ENCODE measurements at regions not wholly inside any gene's neighbourhood (a gene's known extent, or its start where the extent isn't known, plus 50 kb on each side); places are given as distances from the start of the nearest gene placed in this dataset.

DNA sequence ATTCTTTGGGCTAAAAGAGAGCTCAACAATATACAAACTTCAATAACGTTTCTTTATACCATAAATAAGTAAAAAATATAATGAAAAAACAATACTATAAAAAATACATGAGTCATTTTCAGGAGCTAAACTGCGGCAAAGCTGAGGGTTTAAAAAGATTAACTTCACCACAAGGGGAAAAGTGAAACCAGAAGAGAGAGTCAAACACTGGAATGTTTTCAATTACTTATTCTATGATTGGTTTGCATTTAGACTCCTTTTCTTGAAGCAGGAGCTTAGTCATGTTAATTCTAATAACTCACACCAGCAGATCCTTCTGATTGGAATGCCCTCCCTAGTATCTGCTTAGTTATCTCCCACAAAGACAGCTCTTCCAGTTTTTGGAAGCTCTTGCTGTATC is 627.3 kb downstream of the UTRN start:
- no peaks in the 10 kb centered on the region for H4K20me1 ChIP-seq (ENCODE audit: insufficient read depth)
- H3K4me2 ChIP-seq: no peak overlapping the region
- H3K36me3 ChIP-seq (ENCODE audit: insufficient read depth): no peaks in the 10 kb centered on the region
- no peaks in the 10 kb centered on the region for H3K79me2 ChIP-seq (ENCODE audit: insufficient read depth, low read depth)
- TF ChIP-seq, protein P1, sequence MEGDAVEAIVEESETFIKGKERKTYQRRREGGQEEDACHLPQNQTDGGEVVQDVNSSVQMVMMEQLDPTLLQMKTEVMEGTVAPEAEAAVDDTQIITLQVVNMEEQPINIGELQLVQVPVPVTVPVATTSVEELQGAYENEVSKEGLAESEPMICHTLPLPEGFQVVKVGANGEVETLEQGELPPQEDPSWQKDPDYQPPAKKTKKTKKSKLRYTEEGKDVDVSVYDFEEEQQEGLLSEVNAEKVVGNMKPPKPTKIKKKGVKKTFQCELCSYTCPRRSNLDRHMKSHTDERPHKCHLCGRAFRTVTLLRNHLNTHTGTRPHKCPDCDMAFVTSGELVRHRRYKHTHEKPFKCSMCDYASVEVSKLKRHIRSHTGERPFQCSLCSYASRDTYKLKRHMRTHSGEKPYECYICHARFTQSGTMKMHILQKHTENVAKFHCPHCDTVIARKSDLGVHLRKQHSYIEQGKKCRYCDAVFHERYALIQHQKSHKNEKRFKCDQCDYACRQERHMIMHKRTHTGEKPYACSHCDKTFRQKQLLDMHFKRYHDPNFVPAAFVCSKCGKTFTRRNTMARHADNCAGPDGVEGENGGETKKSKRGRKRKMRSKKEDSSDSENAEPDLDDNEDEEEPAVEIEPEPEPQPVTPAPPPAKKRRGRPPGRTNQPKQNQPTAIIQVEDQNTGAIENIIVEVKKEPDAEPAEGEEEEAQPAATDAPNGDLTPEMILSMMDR (conservative IDR thresholded peaks at IDR 0.05; ENCODE audit: low read depth, low read length): no peak
- H3K27ac ChIP-seq: no peak overlapping the region
- H3K27me3 ChIP-seq (ENCODE audit: insufficient read depth, low read depth): no peaks in the 10 kb centered on the region
- no peak overlapping the region for H3K9ac ChIP-seq
- peaks cover 8% of the 10 kb centered on the region for H3K4me1 ChIP-seq (ENCODE audit: low read depth, poor library complexity, severe bottlenecking)
- no peak overlapping the region for H2AFZ ChIP-seq (ENCODE audit: low read depth)
- no peak overlapping the region for H3K4me3 ChIP-seq (IDR thresholded peaks at IDR 0.05; ENCODE audit: insufficient read depth, low read depth, low read length)

DNA sequence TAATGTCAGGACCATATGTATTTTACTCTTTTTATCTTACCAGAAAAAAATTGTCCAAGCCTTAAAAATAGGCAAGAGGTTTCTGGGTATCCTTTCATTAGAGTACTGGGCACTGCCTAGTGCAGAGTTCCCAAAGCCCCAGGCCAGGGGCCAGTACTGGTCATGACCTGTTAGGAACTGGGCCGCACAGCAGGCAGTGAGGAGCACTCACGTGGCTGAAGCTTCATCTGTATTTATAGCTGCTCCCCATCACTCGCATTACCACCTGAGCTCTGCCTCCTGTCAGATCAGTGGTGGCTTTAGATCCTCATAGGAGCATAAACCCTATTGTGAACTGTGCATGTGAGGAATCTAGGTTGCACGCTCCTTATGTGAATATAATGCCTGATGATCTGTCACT is 632.9 kb downstream of the UTRN start:
- H3K79me2 ChIP-seq (ENCODE audit: insufficient read depth, low read depth): no peaks in the 10 kb centered on the region
- TF ChIP-seq, protein P1 (conservative IDR thresholded peaks at IDR 0.05; ENCODE audit: low read depth, low read length): no peak
- no peaks in the 10 kb centered on the region for H3K4me1 ChIP-seq (ENCODE audit: low read depth, poor library complexity, severe bottlenecking)
- H3K4me3 ChIP-seq (IDR thresholded peaks at IDR 0.05; ENCODE audit: insufficient read depth, low read depth, low read length): no peak overlapping the region
- no peak overlapping the region for H2AFZ ChIP-seq (ENCODE audit: low read depth)
- no peaks in the 10 kb centered on the region for H4K20me1 ChIP-seq (ENCODE audit: insufficient read depth)
- no peaks in the 10 kb centered on the region for H3K27me3 ChIP-seq (ENCODE audit: insufficient read depth, low read depth)
- no peak overlapping the region for H3K27ac ChIP-seq
- no peak overlapping the region for H3K4me2 ChIP-seq
- H3K9ac ChIP-seq: no peak overlapping the region
- H3K36me3 ChIP-seq (ENCODE audit: insufficient read depth): no peaks in the 10 kb centered on the region

DNA sequence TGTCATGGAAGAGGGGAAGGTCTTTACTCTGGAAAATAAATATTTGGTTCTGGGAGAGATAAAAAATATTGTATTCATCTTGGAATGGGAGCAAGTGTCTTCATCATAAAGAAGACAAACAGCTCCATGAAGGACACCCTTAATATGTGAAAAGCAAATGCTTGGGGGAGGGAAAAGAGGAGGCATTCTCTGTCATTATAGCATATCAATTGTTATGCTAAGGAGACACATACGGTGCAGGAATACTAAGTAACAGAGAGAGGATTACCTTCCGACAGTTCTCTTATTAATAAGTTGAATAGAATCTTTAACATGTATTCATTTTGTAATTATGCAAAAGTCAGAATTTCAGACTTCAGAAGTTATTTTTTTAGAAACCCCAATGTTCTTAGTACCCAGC is 634.4 kb downstream of the UTRN start:
- TF ChIP-seq, protein P1 (conservative IDR thresholded peaks at IDR 0.05; ENCODE audit: low read depth, low read length): no peak
- no peak overlapping the region for H2AFZ ChIP-seq (ENCODE audit: low read depth)
- no peaks in the 10 kb centered on the region for H3K79me2 ChIP-seq (ENCODE audit: insufficient read depth, low read depth)
- no peak overlapping the region for H3K4me3 ChIP-seq (IDR thresholded peaks at IDR 0.05; ENCODE audit: insufficient read depth, low read depth, low read length)
- no peaks in the 10 kb centered on the region for H3K36me3 ChIP-seq (ENCODE audit: insufficient read depth)
- H3K27ac ChIP-seq: no peak overlapping the region
- no peaks in the 10 kb centered on the region for H3K4me1 ChIP-seq (ENCODE audit: low read depth, poor library complexity, severe bottlenecking)
- no peak overlapping the region for H3K9ac ChIP-seq
- no peak overlapping the region for H3K4me2 ChIP-seq
- H3K27me3 ChIP-seq (ENCODE audit: insufficient read depth, low read depth): no peaks in the 10 kb centered on the region
- H4K20me1 ChIP-seq (ENCODE audit: insufficient read depth): no peaks in the 10 kb centered on the region

DNA sequence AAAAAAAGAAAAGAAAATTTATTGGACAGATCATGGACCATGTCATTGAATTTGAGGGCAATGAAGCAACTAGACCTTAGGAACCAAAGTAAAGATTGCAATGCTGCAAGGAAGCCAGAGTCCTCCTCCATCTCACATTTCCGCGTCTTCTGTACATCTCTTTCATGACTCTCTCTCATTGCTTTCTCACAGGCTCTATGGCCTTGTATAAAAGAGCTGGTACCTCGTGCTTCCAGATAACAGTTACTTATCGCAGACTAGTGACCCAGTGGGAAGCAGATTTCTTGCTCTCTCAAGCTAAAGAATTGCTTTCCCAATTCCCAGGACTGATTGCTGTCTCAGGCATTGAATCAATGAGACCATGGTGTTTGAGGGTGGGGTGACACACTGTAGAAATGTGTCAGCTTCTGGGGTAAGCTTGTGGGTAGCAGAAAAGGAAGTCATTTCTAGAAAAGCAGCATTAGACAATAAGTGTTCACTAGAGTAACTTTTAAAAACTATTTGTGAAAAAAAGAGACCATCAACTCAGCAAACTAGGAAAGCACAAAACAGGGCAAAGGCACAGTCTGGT is 635.3 kb downstream of the UTRN start:
- TF ChIP-seq, protein P1 (conservative IDR thresholded peaks at IDR 0.05; ENCODE audit: low read depth, low read length): no peak
- Histone ChIP-seq H3K79me2 (ENCODE audit: insufficient read depth, low read depth) (no peaks in the 10 kb centered on the region), H3K4me2 (no peak overlapping the region), H3K27me3 (ENCODE audit: insufficient read depth, low read depth) (no peaks in the 10 kb centered on the region), H3K36me3 (ENCODE audit: insufficient read depth) (no peaks in the 10 kb centered on the region), H4K20me1 (ENCODE audit: insufficient read depth) (no peaks in the 10 kb centered on the region), H3K9ac (no peak overlapping the region), H2AFZ (ENCODE audit: low read depth) (no peak overlapping the region), H3K4me3 (IDR thresholded peaks at IDR 0.05; ENCODE audit: insufficient read depth, low read depth, low read length) (no peak overlapping the region), H3K27ac (no peak overlapping the region), H3K4me1 (ENCODE audit: low read depth, poor library complexity, severe bottlenecking) (no peaks in the 10 kb centered on the region)

Measured in KMS-11 (cell line).